NT2/D1 (cell line): ENCODE measurements at regions not wholly inside any gene's neighbourhood (a gene's known extent, or its start where the extent isn't known, plus 50 kb on each side); places are given as distances from the start of the nearest gene placed in this dataset.
A peak's percentile ranks its signal among the peaks of the same experiment; 100 is the strongest.

ENCODE experiments used
- DNase-seq: peaks from one replicate; pipeline ENCODE4 v3.0.0-alpha.2; 2011; ENCODE audit warnings: low read depth, low spot score
- H3K27me3 ChIP-seq: 2 replicates; pipeline ENCODE4 v1.6.0; 2011; ENCODE audit warnings: mild to moderate bottlenecking; ENCODE audit not compliant: insufficient read length, insufficient read depth
- H3K36me3 ChIP-seq: 2 replicates; pipeline ENCODE4 v1.6.1; 2011; ENCODE audit warnings: mild to moderate bottlenecking, low read length, mixed read lengths; ENCODE audit not compliant: insufficient read depth, insufficient read length
- H3K4me1 ChIP-seq: 2 replicates; pipeline ENCODE4 v1.5.1; 2011; ENCODE audit not compliant: insufficient read depth, insufficient read length
- H3K4me3 ChIP-seq: 2 replicates; pipeline ENCODE4 v1.5.1; 2011; ENCODE audit warnings: low read depth; ENCODE audit not compliant: insufficient read length
- H3K9ac ChIP-seq: 2 replicates; pipeline ENCODE4 v1.6.0; 2011; ENCODE audit warnings: low read depth; ENCODE audit not compliant: insufficient read length
- H3K9me3 ChIP-seq: 2 replicates; pipeline ENCODE4 v1.5.1; 2011; ENCODE audit warnings: mild to moderate bottlenecking, low read length; ENCODE audit not compliant: insufficient read depth
- SUZ12 ChIP-seq: IDR thresholded peaks from 2 replicates; pipeline ENCODE4 v1.6.1; 2011; ENCODE audit not compliant: insufficient read length, insufficient read depth; ENCODE audit errors: extremely low read depth
- YY1 ChIP-seq: IDR thresholded peaks from 2 replicates; pipeline ENCODE4 v1.6.1; 2011; ENCODE audit not compliant: insufficient read length, insufficient read depth
- ZNF274 ChIP-seq: IDR thresholded peaks from 2 replicates; pipeline ENCODE4 v1.6.1; 2011; ENCODE audit warnings: mild to moderate bottlenecking, low read depth, low read length

DNA sequence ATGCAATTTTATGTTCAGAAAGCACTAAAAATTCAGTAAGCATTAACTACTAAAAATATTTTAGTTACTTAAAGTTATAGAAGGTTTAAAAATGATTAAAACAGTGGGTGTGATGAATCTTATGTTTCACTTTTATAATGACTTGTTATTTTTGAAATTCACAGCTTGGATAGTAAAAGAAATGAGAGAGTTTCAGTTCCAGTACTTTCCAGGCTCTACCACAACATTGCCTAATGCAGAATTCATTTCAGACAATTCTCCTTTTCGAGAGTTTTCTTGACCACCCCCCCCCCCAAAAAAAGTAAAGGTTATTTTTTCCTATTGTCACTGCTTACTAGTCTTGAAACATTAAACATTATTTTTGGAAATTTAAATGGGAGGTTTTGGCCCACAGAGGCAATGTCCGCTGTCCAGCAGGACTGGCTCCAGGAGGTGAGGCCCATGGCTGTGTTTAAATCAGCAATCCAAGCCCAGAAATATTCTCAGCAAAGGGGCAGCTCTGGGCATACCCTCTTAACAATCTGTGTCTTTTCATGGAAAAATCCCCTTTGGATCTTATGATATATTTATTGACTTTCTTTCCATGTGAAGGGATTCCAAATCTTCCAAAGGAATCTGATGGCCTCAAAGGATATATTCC, 519.9 kb downstream of the MAFB start:
- no peaks in the 10 kb centered on the region for H3K36me3 ChIP-seq
- TF ChIP-seq SUZ12 = no peak
- no peak for TF ChIP-seq ZNF274
- no peak for TF ChIP-seq YY1
- no peaks in the 10 kb centered on the region for H3K27me3 ChIP-seq
- H3K4me3 ChIP-seq = no peak overlapping the region
- DNase-seq = no peak
- H3K4me1 ChIP-seq = no peaks in the 10 kb centered on the region
- H3K9ac ChIP-seq = no peak overlapping the region
- H3K9me3 ChIP-seq = no peaks in the 10 kb centered on the region

DNA sequence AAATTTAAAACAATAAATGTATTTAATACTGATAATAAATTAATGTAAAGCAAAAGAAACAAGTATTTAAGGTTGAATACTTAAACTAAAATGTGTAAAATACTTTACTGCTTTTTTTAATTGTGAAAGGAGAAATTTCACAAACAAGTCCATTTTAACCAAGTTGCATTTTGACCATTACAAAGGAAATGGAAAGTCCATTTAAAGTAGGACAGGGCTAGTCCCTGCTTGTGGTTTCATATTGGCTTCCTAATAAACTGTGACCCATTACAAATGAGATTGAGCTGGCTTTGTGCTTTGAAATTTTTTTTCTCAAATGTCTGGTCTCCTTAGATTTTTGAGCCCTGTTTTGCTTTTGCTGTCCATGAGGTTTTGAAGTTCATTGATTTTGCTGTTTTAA, 527.6 kb downstream of the MAFB start:
- DNase-seq = no peak
- 0 out of 2 replicates have a peak, but pooled peaks cover 4% of the 10 kb centered on the region for H3K9me3 ChIP-seq
- no peak for TF ChIP-seq YY1
- TF ChIP-seq ZNF274 = no peak
- no peak for TF ChIP-seq SUZ12
- H3K4me1 ChIP-seq = no peaks in the 10 kb centered on the region
- no peaks in the 10 kb centered on the region for H3K27me3 ChIP-seq
- H3K4me3 ChIP-seq = no peak overlapping the region
- H3K9ac ChIP-seq = no peak overlapping the region
- H3K36me3 ChIP-seq = no peaks in the 10 kb centered on the region

DNA sequence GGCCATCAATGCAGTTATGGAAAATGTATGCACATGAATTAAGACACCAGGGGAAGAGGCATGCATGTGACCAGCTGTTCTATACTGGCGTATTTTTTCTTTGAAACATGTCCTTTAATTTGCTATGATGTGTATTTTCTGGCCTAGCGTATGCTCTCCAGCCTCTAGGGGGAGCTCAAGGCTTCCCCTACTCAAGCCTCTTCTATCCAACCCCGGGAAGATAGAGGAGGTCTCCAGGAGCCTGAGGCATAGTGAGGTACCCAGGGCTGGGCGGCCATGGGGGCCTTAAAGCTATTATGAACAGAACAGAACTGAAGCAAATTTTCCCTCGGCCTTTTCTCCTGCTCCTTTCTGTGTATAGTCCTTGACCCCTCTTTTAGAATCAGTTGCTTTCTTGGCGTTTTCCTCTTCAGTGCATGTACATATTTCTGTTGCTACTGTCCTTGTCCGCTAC, 528.9 kb downstream of the MAFB start:
- Histone ChIP-seq H3K27me3 (no peaks in the 10 kb centered on the region), H3K36me3 (no peaks in the 10 kb centered on the region), H3K4me1 (no peaks in the 10 kb centered on the region), H3K4me3 (no peak overlapping the region), H3K9ac (no peak overlapping the region), H3K9me3 (0 out of 2 replicates have a peak, but pooled peaks cover 4% of the 10 kb centered on the region)
- peak; percentile 47 for DNase-seq
- TF ChIP-seq SUZ12 (no peak), YY1 (no peak), ZNF274 (no peak)

DNA sequence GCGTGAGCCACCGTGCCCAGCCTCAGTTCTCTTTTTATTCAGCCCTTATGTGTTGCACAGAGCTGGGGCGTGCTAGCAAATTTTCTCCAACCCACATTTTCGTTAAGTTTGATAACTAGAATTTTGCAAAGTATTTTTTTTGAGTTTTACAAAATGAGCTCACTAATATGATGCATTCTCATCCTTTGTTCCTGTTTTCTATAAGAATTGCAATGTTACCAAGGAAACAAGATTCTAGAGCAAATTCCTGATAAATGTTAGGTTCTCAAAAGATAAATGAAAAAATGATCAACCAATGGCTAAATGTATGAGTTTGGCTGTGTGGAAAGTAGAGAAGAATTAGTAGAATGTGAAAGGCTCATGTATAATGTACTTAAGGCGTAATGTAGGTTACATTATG, 529.8 kb downstream of the MAFB start:
- Histone ChIP-seq H3K27me3 (no peaks in the 10 kb centered on the region), H3K9ac (no peak overlapping the region), H3K4me3 (no peak overlapping the region), H3K4me1 (no peaks in the 10 kb centered on the region), H3K9me3 (0 out of 2 replicates have a peak, but pooled peaks cover 4% of the 10 kb centered on the region), H3K36me3 (no peaks in the 10 kb centered on the region)
- TF ChIP-seq SUZ12 = no peak
- TF ChIP-seq ZNF274 = no peak
- TF ChIP-seq YY1 = no peak
- no peak for DNase-seq

DNA sequence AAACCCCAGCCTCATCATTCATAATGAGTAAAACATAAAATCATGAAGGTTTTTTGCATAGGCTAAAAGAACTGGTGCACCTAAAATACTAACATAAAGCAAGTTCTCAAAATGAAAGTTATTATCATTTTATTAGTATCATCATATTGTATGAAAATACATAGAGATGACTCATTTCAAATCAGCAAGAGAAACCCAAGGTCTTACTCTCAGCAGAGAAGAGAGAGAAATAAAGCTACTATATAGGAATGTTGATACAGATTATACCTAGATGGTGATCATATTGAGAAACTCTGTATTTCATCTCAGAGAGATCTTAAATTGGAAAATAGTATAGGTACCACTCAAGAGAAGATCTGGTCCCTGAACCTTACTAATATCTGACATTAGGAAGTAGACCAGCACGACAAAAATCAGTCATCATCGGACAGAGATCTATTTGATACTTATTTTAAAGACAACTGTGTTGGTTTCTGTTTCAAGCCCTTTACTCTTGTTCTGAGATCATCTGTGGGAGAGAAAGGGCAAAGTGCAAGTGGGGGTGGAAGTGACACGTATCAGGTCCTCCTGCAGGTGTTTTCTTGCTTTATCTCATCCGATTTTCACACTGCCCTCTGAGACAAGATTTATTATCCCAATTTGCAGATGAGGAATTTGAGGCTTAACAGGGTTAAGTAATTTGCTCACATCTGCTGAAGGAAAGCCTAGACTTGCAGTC, 532.3 kb downstream of the MAFB start:
- no peaks in the 10 kb centered on the region for H3K36me3 ChIP-seq
- no peak for DNase-seq
- H3K4me3 ChIP-seq = no peak overlapping the region
- no peaks in the 10 kb centered on the region for H3K27me3 ChIP-seq
- H3K9ac ChIP-seq = no peak overlapping the region
- no peaks in the 10 kb centered on the region for H3K4me1 ChIP-seq
- H3K9me3 ChIP-seq = 0 out of 2 replicates have a peak, but pooled peaks cover 4% of the 10 kb centered on the region
- no peak for TF ChIP-seq YY1
- TF ChIP-seq ZNF274 = no peak
- no peak for TF ChIP-seq SUZ12

DNA sequence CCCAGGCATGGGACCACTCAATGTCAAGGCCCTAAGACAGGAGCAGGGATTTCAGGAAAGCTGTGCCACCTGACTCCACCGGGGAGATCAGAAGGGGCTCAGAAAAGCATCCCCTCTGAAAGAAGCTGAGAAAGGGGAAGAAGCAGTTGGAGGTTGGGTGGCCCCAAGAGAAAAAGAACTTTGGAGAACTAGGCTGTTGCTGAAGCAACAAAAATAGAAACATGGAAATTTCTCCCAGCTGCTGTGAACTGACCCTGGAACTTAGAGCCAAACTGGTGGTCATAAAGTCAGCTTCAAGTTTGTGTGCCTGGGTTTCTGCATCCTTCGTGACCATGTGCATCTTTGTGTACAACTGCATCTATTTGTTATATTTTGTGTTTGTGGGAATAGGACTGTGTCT, 534.5 kb downstream of the MAFB start:
- H3K9me3 ChIP-seq = no peaks in the 10 kb centered on the region
- DNase-seq = no peak
- no peak overlapping the region for H3K4me3 ChIP-seq
- no peaks in the 10 kb centered on the region for H3K36me3 ChIP-seq
- TF ChIP-seq SUZ12 (no peak), YY1 (no peak), ZNF274 (no peak)
- no peak overlapping the region for H3K9ac ChIP-seq
- H3K27me3 ChIP-seq = no peaks in the 10 kb centered on the region
- no peaks in the 10 kb centered on the region for H3K4me1 ChIP-seq

DNA sequence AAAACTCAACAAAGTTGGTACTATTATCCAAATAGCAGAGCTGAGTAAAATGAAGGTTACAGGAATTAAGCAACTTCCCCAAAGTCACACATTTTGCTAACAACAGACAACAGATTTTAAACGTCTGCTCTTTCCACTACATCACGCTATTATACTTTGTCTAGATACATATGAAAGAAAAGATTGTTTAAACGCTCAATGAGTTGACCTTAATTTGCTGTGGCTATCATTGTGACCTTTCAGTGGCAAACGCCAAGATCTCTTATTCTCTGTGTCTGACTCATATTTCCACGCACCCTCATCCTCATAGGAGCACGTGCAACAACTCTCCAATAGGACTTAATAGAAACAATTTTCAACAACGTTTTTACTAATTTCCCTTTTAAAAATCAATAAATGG, 540.1 kb downstream of the MAFB start:
- Histone ChIP-seq H3K9me3 (peaks cover 7% of the 10 kb centered on the region; the same call in 1 of the 2 replicates), H3K9ac (no peak overlapping the region), H3K27me3 (no peaks in the 10 kb centered on the region), H3K4me3 (no peak overlapping the region), H3K4me1 (no peaks in the 10 kb centered on the region), H3K36me3 (no peaks in the 10 kb centered on the region)
- TF ChIP-seq ZNF274 = no peak
- TF ChIP-seq SUZ12 = no peak
- no peak for TF ChIP-seq YY1
- no peak for DNase-seq
